Frontal cortex (tissue), 4 donors: ENCODE measurements at regions not wholly inside any gene's neighbourhood (a gene's known extent, or its start where the extent isn't known, plus 50 kb on each side); places are given as distances from the start of the nearest gene placed in this dataset. TPM values are rescaled to one million over a fixed set of nuclear protein-coding genes. Genes with fewer than 3 reads are reported as not detected.

Experiments used
- DNase-seq, 2 donors: peaks; one replicate each; pipeline ENCODE4 v3.0.0; 2012; ENCODE audit warnings: low spot score in 2 of 2
- FAIRE-seq: peaks from 2 replicates; lab custom pipeline; 2012; peaks lifted over from hg19 to GRCh38; lab: Jason Lieb, UNC
- small RNA-seq: library from RNA; depleted of rRNA; stranded (forward); fragments of <200 nt; gene quantifications from one replicate; pipeline ENCODE3, GENCODE V24; 2014
- donor health status: control.
- donor health status: control.
- donor health status: control.

GRCh38 chr13:53901593-53901992 is 873.0 kb downstream of the OLFM4 start:
- FAIRE-seq, result no peak

DNA sequence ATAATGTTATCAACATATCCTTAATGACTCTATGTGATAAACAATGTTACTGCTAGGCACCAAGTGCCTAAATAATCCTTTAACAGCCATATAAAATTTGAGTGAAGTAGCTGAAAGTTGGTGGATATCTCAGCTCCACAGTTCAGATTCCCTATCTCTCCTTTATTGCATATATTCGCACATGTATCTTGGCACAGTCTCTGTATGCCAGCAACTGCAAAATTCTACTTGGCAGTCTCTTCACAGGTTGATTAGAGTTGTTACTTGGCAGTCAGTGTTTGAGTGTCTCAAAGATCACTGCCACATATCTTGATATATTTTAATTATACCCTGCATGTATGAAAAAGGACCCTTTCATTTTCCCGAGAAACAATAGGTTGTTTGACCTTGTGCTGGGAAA is 879.3 kb downstream of the OLFM4 start:
- FAIRE-seq, result no peak
- DNase-seq, result no peak

More at GRCh38 chr13:53901593-53901992, 873.0 kb downstream of the OLFM4 start:
- no peak for DNase-seq

- no peak for FAIRE-seq
- DNase-seq, result no peak
Observed at GRCh38 chr13:53920916-53921315, 892.3 kb downstream of the OLFM4 start.

DNA sequence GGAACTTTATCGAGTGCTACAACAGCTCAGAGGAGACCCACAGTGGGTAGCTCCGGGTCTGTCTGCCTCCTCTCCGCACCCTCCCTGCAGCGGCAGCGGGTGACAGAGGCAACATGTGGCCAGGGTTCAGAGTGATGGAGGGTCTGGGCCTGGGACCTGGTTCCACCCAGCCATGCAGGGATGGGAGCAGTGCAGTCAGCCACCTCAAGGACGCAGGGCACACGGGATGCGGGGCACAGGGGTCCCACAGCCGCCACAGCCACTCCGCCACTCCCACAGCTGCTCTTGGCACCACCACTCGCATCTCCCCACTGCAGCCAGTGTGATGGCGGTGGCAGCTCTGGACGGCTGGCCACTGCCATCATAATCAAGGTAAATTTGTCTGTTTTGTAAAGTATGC is 892.9 kb downstream of the OLFM4 start:
- FAIRE-seq, result no peak

GRCh38 chr13:53941588-53942190 is 913.1 kb downstream of the OLFM4 start:
- FAIRE-seq (no peak), DNase-seq (no peak)

More for the DNA sequence above, 892.9 kb downstream of the OLFM4 start:
- DNase-seq, result no peak

- no peak for DNase-seq
- FAIRE-seq, result no peak
Observed at GRCh38 chr13:53946500-53946899, 917.9 kb downstream of the OLFM4 start.

GRCh38 chr13:53953183-53953582 is 924.6 kb downstream of the OLFM4 start:
- no peak for DNase-seq
- FAIRE-seq, result no peak

Small RNA genes lying in the stretch of these regions (small RNA-seq; reads per million reads assigned to genes)
- not detected for gene RN7SL618P
